Type B pancreatic cell (in vitro differentiated cells): ENCODE measurements at regions not wholly inside any gene's neighbourhood (a gene's known extent, or its start where the extent isn't known, plus 50 kb on each side); places are given as distances from the start of the nearest gene placed in this dataset.

Source experiments
- DNase-seq: peaks from one replicate; pipeline ENCODE4 v3.0.0; 2021; ENCODE audit warnings: mixed read lengths; ENCODE audit not compliant: unreplicated experiment; ENCODE audit errors: extremely low spot score
- H3K27ac Mint-ChIP-seq: 2 replicates; pipeline ENCODE4 v1.8.0; 2021; ENCODE audit warnings: mild to moderate bottlenecking, mixed read lengths
- H3K27me3 Mint-ChIP-seq: 2 replicates; pipeline ENCODE4 v1.8.0; 2021; ENCODE audit warnings: mixed read lengths
- H3K36me3 Mint-ChIP-seq: 2 replicates; pipeline ENCODE4 v1.8.0; 2021; ENCODE audit warnings: mixed read lengths
- H3K4me1 Mint-ChIP-seq: one replicate; pipeline ENCODE4 v1.8.0; 2021; ENCODE audit warnings: mixed read lengths; ENCODE audit not compliant: unreplicated experiment
- H3K4me3 Mint-ChIP-seq: 2 replicates; pipeline ENCODE4 v1.8.0; 2021; ENCODE audit warnings: mild to moderate bottlenecking, mixed read lengths
- H3K9me3 Mint-ChIP-seq: 2 replicates; pipeline ENCODE4 v1.8.0; 2021; ENCODE audit warnings: mixed read lengths
- TF ChIP-seq, protein P1 (sequence below): fragments of 200-600 bp; sonication (generic); conservative IDR thresholded peaks from 2 replicates; pipeline ENCODE4 v1.5.0; 2021; ENCODE audit warnings: antibody characterized with exemption, mild to moderate bottlenecking

DNA sequence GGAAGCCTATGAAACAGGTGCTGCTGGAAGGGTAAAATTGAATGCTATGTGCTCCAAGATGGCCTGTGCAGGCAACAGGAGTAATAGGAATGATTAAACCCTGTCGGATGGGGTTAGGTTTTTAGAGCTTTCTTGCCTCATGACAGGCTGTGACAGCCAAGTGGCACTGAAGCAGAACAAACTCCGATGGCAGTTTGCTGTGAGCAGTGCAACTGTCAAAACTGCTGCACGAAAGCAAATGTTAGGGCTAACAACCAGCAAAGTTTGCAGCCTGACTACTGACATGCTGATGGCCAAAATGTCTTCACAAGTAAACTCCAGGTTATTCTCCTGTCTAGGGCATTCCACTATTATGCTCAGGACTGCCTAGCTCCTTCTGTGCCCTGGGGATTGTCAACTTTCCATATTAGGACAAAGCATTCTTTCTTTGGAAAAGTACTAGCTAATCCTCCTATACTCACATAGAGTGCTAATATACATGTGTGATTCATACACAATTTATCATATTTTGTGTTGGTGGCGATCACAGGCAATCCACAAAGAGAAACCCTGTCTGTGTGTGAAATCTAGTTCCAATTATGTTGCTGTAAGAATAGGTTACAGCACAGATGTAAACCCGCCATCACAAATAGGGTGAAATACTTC is 486.6 kb upstream of the TENM3 start:
- peaks cover 16% of the 10 kb centered on the region for H3K27me3 Mint-ChIP-seq
- H3K4me3 Mint-ChIP-seq = no peak overlapping the region
- DNase-seq = no peak
- H3K4me1 Mint-ChIP-seq = peaks cover 19% of the 10 kb centered on the region
- TF ChIP-seq, protein P1, sequence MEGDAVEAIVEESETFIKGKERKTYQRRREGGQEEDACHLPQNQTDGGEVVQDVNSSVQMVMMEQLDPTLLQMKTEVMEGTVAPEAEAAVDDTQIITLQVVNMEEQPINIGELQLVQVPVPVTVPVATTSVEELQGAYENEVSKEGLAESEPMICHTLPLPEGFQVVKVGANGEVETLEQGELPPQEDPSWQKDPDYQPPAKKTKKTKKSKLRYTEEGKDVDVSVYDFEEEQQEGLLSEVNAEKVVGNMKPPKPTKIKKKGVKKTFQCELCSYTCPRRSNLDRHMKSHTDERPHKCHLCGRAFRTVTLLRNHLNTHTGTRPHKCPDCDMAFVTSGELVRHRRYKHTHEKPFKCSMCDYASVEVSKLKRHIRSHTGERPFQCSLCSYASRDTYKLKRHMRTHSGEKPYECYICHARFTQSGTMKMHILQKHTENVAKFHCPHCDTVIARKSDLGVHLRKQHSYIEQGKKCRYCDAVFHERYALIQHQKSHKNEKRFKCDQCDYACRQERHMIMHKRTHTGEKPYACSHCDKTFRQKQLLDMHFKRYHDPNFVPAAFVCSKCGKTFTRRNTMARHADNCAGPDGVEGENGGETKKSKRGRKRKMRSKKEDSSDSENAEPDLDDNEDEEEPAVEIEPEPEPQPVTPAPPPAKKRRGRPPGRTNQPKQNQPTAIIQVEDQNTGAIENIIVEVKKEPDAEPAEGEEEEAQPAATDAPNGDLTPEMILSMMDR = no peak
- H3K9me3 Mint-ChIP-seq = no peaks in the 10 kb centered on the region
- H3K27ac Mint-ChIP-seq = no peak overlapping the region
- H3K36me3 Mint-ChIP-seq = no peaks in the 10 kb centered on the region

DNA sequence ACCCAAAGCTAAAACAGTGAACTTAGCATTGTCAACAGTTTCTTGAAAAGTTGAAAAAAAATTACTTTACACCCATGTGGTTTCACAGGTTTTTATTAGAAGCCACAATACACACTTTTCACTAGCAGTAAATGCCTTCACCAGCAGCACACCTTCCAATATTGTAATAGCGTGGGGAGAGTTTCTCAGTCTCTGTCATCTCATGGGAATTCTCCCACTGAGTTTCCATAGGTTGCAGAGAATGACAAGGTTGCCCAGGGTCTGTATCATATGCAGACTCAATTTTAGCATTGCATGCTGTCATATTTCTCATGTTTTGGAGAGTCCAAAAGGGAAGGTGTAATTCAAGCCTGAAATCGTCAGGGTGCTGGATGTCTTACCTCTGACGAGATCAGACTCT is 486.1 kb upstream of the TENM3 start:
- H3K9me3 Mint-ChIP-seq = no peaks in the 10 kb centered on the region
- no peak overlapping the region for H3K4me3 Mint-ChIP-seq
- no peak overlapping the region for H3K27ac Mint-ChIP-seq
- peaks cover 19% of the 10 kb centered on the region for H3K4me1 Mint-ChIP-seq
- H3K27me3 Mint-ChIP-seq = peaks cover 12% of the 10 kb centered on the region
- TF ChIP-seq, protein P1 = no peak
- DNase-seq = no peak
- no peaks in the 10 kb centered on the region for H3K36me3 Mint-ChIP-seq

DNA sequence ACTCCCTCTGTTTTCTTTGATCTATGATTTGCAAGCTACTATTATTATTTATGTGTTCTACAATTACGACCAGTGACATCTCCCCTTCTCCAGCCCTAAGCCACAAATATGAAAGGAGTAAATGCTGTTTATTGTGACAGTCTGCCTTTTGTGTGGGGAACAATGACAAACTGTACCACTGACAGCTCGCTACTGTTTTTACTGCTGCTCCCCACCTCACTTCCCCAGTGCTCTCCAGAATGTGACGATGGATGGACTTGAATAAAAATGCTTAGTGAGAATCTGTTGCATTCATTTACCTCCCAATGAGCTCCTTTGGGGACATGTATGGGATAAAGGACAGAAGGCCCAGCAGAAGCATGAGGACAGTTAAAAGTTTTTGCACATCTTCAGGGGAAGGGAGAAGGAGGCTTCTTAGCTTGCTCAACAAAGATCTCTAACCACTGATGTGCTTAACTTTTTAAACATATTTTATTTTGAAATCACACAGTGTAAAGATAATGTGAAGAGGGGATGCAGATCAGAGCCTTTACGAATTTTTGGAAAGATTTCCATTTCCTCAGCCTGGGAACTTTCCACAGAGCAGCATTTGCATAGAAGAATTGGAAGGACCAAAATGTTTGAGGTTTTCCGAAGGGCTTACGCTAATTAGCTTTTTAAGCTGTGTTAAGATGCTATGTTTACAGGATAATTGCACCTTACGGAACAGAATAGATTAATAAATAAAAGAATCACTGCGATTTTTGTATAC is 485.1 kb upstream of the TENM3 start:
- Mint-ChIP-seq H3K27me3 (peaks cover 8% of the 10 kb centered on the region), H3K4me1 (peaks cover 14% of the 10 kb centered on the region), H3K4me3 (no peak overlapping the region), H3K9me3 (no peaks in the 10 kb centered on the region), H3K36me3 (no peaks in the 10 kb centered on the region), H3K27ac (no peak overlapping the region)
- DNase-seq = no peak
- TF ChIP-seq, protein P1 = no peak

DNA sequence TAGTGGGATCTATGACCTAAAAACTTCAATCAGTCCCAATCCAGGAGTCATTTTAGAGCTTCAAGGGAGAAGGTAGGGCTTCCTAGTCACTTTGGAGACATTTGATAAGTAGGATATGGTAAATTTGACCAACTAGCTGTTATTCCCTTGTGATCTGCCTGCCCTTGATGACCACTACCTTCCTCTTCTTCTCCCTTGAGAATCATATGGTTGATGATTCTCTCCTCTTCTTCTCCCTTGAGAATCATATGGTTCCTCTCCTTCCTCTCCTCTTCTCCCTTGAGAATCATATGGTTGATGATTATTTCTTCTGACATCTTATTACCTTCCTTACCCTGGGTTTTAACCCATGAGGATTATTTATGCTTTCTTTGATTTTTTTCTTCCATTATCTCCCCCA is 482.6 kb upstream of the TENM3 start:
- TF ChIP-seq, protein P1 = no peak
- Mint-ChIP-seq H3K27me3 (peaks cover 6% of the 10 kb centered on the region), H3K27ac (no peak overlapping the region), H3K4me3 (no peak overlapping the region), H3K4me1 (peaks cover 11% of the 10 kb centered on the region), H3K9me3 (no peaks in the 10 kb centered on the region), H3K36me3 (no peaks in the 10 kb centered on the region)
- no peak for DNase-seq

DNA sequence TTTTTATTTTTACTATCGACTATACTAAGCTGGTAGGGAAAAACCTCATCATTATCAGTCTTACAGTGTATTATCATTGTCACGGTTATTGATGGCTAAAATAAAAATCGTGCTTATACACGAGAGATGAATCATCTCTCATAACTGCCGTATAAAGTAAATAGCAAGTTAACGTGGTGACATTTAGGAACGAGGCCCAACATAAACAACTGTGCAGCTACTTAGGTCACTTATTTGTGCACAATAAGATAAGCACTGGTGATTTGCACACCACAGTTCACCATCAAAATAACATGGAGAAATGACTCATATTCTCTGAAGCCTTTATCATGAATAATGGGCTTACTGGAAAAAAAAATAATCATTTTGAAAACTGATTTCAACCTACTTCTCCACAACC is 482.0 kb upstream of the TENM3 start:
- no peak overlapping the region for H3K4me3 Mint-ChIP-seq
- H3K27me3 Mint-ChIP-seq = peaks cover 3% of the 10 kb centered on the region
- no peak for DNase-seq
- no peaks in the 10 kb centered on the region for H3K36me3 Mint-ChIP-seq
- peaks cover 7% of the 10 kb centered on the region for H3K4me1 Mint-ChIP-seq
- H3K9me3 Mint-ChIP-seq = no peaks in the 10 kb centered on the region
- TF ChIP-seq, protein P1 = no peak
- no peak overlapping the region for H3K27ac Mint-ChIP-seq
